KMS-11 (cell line): ENCODE measurements at regions not wholly inside any gene's neighbourhood (a gene's known extent, or its start where the extent isn't known, plus 50 kb on each side); places are given as distances from the start of the nearest gene placed in this dataset.
A peak's percentile ranks its signal among the peaks of the same experiment; 100 is the strongest.

ENCODE experiments used
- H2AFZ ChIP-seq: fragments of 200-600 bp; sonication (generic); 2 replicates; pipeline ENCODE4 v1.6.1; 2016; ENCODE audit warnings: antibody characterized with exemption, mixed run types, low read depth
- H3K27ac ChIP-seq: fragments of 200-600 bp; sonication (generic); 2 replicates; pipeline ENCODE4 v1.6.1; 2016; ENCODE audit warnings: mild to moderate bottlenecking, mixed run types
- H3K27me3 ChIP-seq: fragments of 200-600 bp; sonication (generic); 2 replicates; pipeline ENCODE4 v1.6.1; 2017; ENCODE audit warnings: mild to moderate bottlenecking, low read depth, mixed run types, moderate library complexity; ENCODE audit not compliant: insufficient read depth
- H3K36me3 ChIP-seq: fragments of 200-600 bp; sonication (generic); 2 replicates; pipeline ENCODE4 v1.6.1; 2017; ENCODE audit warnings: mild to moderate bottlenecking, mixed run types; ENCODE audit not compliant: insufficient read depth
- H3K4me1 ChIP-seq: fragments of 200-600 bp; sonication (generic); 2 replicates; pipeline ENCODE4 v1.6.1; 2016; ENCODE audit warnings: mild to moderate bottlenecking, low read depth, mixed run types; ENCODE audit not compliant: poor library complexity, severe bottlenecking
- H3K4me2 ChIP-seq: fragments of 200-600 bp; sonication (generic); 2 replicates; pipeline ENCODE4 v1.7.0; 2016; ENCODE audit warnings: mild to moderate bottlenecking, mixed run types
- H3K4me3 ChIP-seq: fragments of 200-600 bp; sonication (generic); IDR thresholded peaks from 2 replicates; pipeline ENCODE4 v1.6.1; 2017; ENCODE audit warnings: low read depth, low read length, mixed read lengths; ENCODE audit not compliant: insufficient read depth
- H3K79me2 ChIP-seq: fragments of 200-600 bp; sonication (generic); 2 replicates; pipeline ENCODE4 v1.6.1; 2016; ENCODE audit warnings: low read depth, mixed run types; ENCODE audit not compliant: insufficient read depth
- H3K9ac ChIP-seq: fragments of 200-600 bp; sonication (generic); 2 replicates; pipeline ENCODE4 v1.6.1; 2016; ENCODE audit warnings: mild to moderate bottlenecking, mixed run types
- H4K20me1 ChIP-seq: fragments of 200-600 bp; sonication (generic); 2 replicates; pipeline ENCODE4 v1.6.1; 2016; ENCODE audit warnings: mild to moderate bottlenecking, mixed run types; ENCODE audit not compliant: insufficient read depth
- CTCF ChIP-seq: fragments of 200-600 bp; sonication (generic); conservative IDR thresholded peaks from 2 replicates; pipeline ENCODE4 v1.6.1; 2017; ENCODE audit warnings: low read depth, mild to moderate bottlenecking, antibody characterized with exemption, low read length, moderate library complexity, mixed read lengths

- Histone ChIP-seq H3K4me3 (no peak overlapping the region), H4K20me1 (no peaks in the 10 kb centered on the region), H3K4me1 (no peaks in the 10 kb centered on the region), H3K79me2 (no peaks in the 10 kb centered on the region), H3K9ac (no peak overlapping the region), H3K27me3 (no peaks in the 10 kb centered on the region), H3K36me3 (no peaks in the 10 kb centered on the region), H3K4me2 (no peak overlapping the region), H3K27ac (no peak overlapping the region), H2AFZ (no peak overlapping the region)
- TF ChIP-seq CTCF = no peak
Measured at GRCh38 chr9:109856785-109857184, 76.8 kb downstream of the PALM2AKAP2 start.

GRCh38 chr9:109857336-109857735, 77.3 kb downstream of the PALM2AKAP2 start:
- Histone ChIP-seq H4K20me1 (no peaks in the 10 kb centered on the region), H3K4me2 (no peak overlapping the region), H3K9ac (no peak overlapping the region), H3K27me3 (no peaks in the 10 kb centered on the region), H2AFZ (no peak overlapping the region), H3K4me1 (no peaks in the 10 kb centered on the region), H3K27ac (no peak overlapping the region), H3K36me3 (no peaks in the 10 kb centered on the region), H3K4me3 (no peak overlapping the region), H3K79me2 (no peaks in the 10 kb centered on the region)
- no peak for TF ChIP-seq CTCF

GRCh38 chr9:109859447-109859846, 79.4 kb downstream of the PALM2AKAP2 start:
- Histone ChIP-seq H3K4me1 (no peaks in the 10 kb centered on the region), H3K4me3 (no peak overlapping the region), H3K4me2 (no peak overlapping the region), H4K20me1 (no peaks in the 10 kb centered on the region), H2AFZ (no peak overlapping the region), H3K27ac (no peak overlapping the region), H3K27me3 (no peaks in the 10 kb centered on the region), H3K36me3 (no peaks in the 10 kb centered on the region), H3K79me2 (no peaks in the 10 kb centered on the region), H3K9ac (no peak overlapping the region)
- TF ChIP-seq CTCF = 0 out of 2 replicates have a peak, but pooled peaks have one; percentile 21

- Histone ChIP-seq H3K9ac (no peak overlapping the region), H3K79me2 (no peaks in the 10 kb centered on the region), H3K4me3 (no peak overlapping the region), H3K27ac (no peak overlapping the region), H2AFZ (no peak overlapping the region), H4K20me1 (no peaks in the 10 kb centered on the region), H3K4me1 (no peaks in the 10 kb centered on the region), H3K36me3 (no peaks in the 10 kb centered on the region), H3K27me3 (no peaks in the 10 kb centered on the region), H3K4me2 (no peak overlapping the region)
- no peak for TF ChIP-seq CTCF
Measured at GRCh38 chr9:109860521-109860920, 80.5 kb downstream of the PALM2AKAP2 start.

GRCh38 chr9:109861499-109861898, 81.5 kb downstream of the PALM2AKAP2 start:
- TF ChIP-seq CTCF = no peak
- no peak overlapping the region for H3K9ac ChIP-seq
- no peak overlapping the region for H3K4me2 ChIP-seq
- no peaks in the 10 kb centered on the region for H3K4me1 ChIP-seq
- H3K79me2 ChIP-seq = no peaks in the 10 kb centered on the region
- no peaks in the 10 kb centered on the region for H3K27me3 ChIP-seq
- no peak overlapping the region for H3K4me3 ChIP-seq
- H3K36me3 ChIP-seq = no peaks in the 10 kb centered on the region
- no peaks in the 10 kb centered on the region for H4K20me1 ChIP-seq
- H2AFZ ChIP-seq = no peak overlapping the region
- no peak overlapping the region for H3K27ac ChIP-seq
